ENCODE measurements at regions not wholly inside any gene's neighbourhood (a gene's known extent, or its start where the extent isn't known, plus 50 kb on each side); places are given as distances from the start of the nearest gene placed in this dataset.
"Not testable (repeated sequence)": the region's sequence is repeated elsewhere in the genome, so short reads cannot be mapped to it uniquely, and the experiment has no call there.

GRCh38 chr12:8315997-8316396 lies 88.6 kb upstream of the FAM90A1 start:
- not testable (repeated sequence) for TF ChIP-seq CTCF (conservative IDR thresholded peaks at IDR 0.05 in 1 of 2, IDR thresholded peaks at IDR 0.05 in 1 of 2; ENCODE audit: low read depth in 1 of 2, low read length in 2 of 2); EZH2 (IDR thresholded peaks at IDR 0.05; ENCODE audit: low read length, missing control alignments)
